HepG2 (cell line): ENCODE measurements at regions not wholly inside any gene's neighbourhood (a gene's known extent, or its start where the extent isn't known, plus 50 kb on each side); places are given as distances from the start of the nearest gene placed in this dataset.

Source experiments
- ATAC-seq: fragments of 200-7000 bp; cut with Tn5 transposase; 3 replicates; pipeline ENCODE4 v1.9.1; 2020; ENCODE audit warnings: mild to moderate bottlenecking, moderate library complexity
- BruUV-seq: library from RNA; stranded (reverse); fragments of 400-500 nt; replicated peaks from 2 replicates; lab custom pipeline; 2021; lab: Mats Ljungman, UMichigan
- CTCF ChIA-PET: fragments of 300-600 bp; formaldehyde crosslinking; extraction: SDS; loops from one replicate; lab custom pipeline; 2021; ENCODE audit warnings: low total read pairs, inconsistent platforms, low intra/inter-chr PET ratio; lab: Yijun Ruan, JAX
- POLR2A ChIA-PET: fragments of 350-600 bp; sonication (Branson Sonifier 250); formaldehyde crosslinking; loops from one replicate; lab custom pipeline; 2020; ENCODE audit warnings: antibody characterized with exemption, inconsistent platforms; lab: Yijun Ruan, JAX
- DNase-seq: peaks from one replicate; pipeline ENCODE4 v3.0.0-alpha.2; 2015; ENCODE audit warnings: low spot score
- FAIRE-seq: peaks from 3 replicates; lab custom pipeline; 2011; peaks lifted over from hg19 to GRCh38; lab: Jason Lieb, UNC
- H2AFZ ChIP-seq: one replicate; pipeline ENCODE4 v1.6.1; 2011; ENCODE audit warnings: low read length, inconsistent platforms
- H3K27ac ChIP-seq: fragments of 300-600 bp; 3 replicates; pipeline ENCODE4 v1.8.0; 2011; ENCODE audit warnings: mixed run types, mild to moderate bottlenecking, mixed read lengths, low read length, inconsistent platforms; ENCODE audit not compliant: insufficient read depth; ENCODE audit errors: extremely low read length
- H3K27me3 ChIP-seq, 2 experiments: fragments of 200-600 bp in 1 of 2; 2 replicates in 1 of 2; 3 replicates in 1 of 2; pipeline versions ENCODE4 v1.6.0 to v1.8.0; 2011; ENCODE audit warnings: low read length in 2 of 2, mild to moderate bottlenecking in 2 of 2, moderate library complexity in 2 of 2, inconsistent platforms in 1 of 2; ENCODE audit not compliant: insufficient read depth in 2 of 2, control insufficient read depth in 1 of 2
- H3K36me3 ChIP-seq, 2 experiments: fragments of 200-600 bp in 1 of 2; replicated peaks in 1 of 2; 2 replicates in 1 of 2; 3 replicates in 1 of 2; pipeline versions ENCODE4 v1.5.1 to v1.8.0; 2011; ENCODE audit warnings: low read length in 2 of 2, inconsistent platforms in 1 of 2; ENCODE audit not compliant: insufficient read depth in 2 of 2, control insufficient read depth in 1 of 2
- H3K4me1 ChIP-seq: 2 replicates; pipeline ENCODE4 v1.5.1; 2012; ENCODE audit warnings: low read length, inconsistent platforms; ENCODE audit not compliant: insufficient read depth
- H3K4me2 ChIP-seq: 2 replicates; pipeline ENCODE4 v1.6.0; 2011; ENCODE audit warnings: low read depth, low read length, inconsistent platforms
- H3K4me3 ChIP-seq, 3 experiments: fragments of 200-600 bp in 1 of 3; sonication (generic), shearing (Covaris generic) in 1 of 3; replicated peaks in 1 of 3; 2 replicates each; pipeline ENCODE4 v1.5.1; 2011 to 2016; ENCODE audit warnings: low read length in 3 of 3, inconsistent platforms in 2 of 3, low read depth in 2 of 3, mild to moderate bottlenecking in 2 of 3, control low read depth in 1 of 3, mixed read lengths in 1 of 3; ENCODE audit not compliant: insufficient read depth in 1 of 3
- H3K79me2 ChIP-seq: one replicate; pipeline ENCODE4 v1.6.1; 2011; ENCODE audit warnings: low read length, inconsistent platforms; ENCODE audit not compliant: insufficient read depth
- H3K9ac ChIP-seq: 2 replicates; pipeline ENCODE4 v1.6.0; 2011; ENCODE audit warnings: mild to moderate bottlenecking, low read depth, low read length, inconsistent platforms; ENCODE audit not compliant: insufficient read depth
- H3K9me3 ChIP-seq: 2 replicates; pipeline ENCODE4 v1.5.1; 2012; ENCODE audit warnings: mild to moderate bottlenecking, low read length
- H4K20me1 ChIP-seq: 2 replicates; pipeline ENCODE4 v1.6.0; 2011; ENCODE audit warnings: inconsistent platforms, mild to moderate bottlenecking, low read length, moderate library complexity; ENCODE audit not compliant: insufficient read depth
- ATF1 ChIP-seq: IDR thresholded peaks from 2 replicates; pipeline ENCODE4 v1.6.1; 2016; ENCODE audit warnings: mild to moderate bottlenecking, control low read depth
- BCL6 ChIP-seq: IDR thresholded peaks from 2 replicates; pipeline ENCODE4 v1.6.1; 2016; ENCODE audit warnings: missing genetic modification reagents, missing compliant biosample characterization
- BHLHE40 ChIP-seq: IDR thresholded peaks from 2 replicates; pipeline ENCODE4 v1.6.1; 2011; ENCODE audit warnings: low read length, improper control_type of control experiment
- GFI1 ChIP-seq: sonication (generic); formaldehyde crosslinking; IDR thresholded peaks from 2 replicates; pipeline ENCODE4 v1.5.0; 2020; ENCODE audit warnings: missing genetic modification reagents, mild to moderate bottlenecking, borderline replicate concordance
- HMG20A ChIP-seq: IDR thresholded peaks from 2 replicates; pipeline ENCODE4 v1.6.1; 2016; ENCODE audit warnings: borderline replicate concordance
- KMT2B ChIP-seq: IDR thresholded peaks from 2 replicates; pipeline ENCODE4 v1.6.1; 2016; ENCODE audit warnings: missing genetic modification reagents, missing compliant biosample characterization
- MLXIP ChIP-seq: sonication (generic); formaldehyde crosslinking; IDR thresholded peaks from 2 replicates; pipeline ENCODE4 v1.9.0; 2021; ENCODE audit warnings: missing genetic modification reagents, borderline replicate concordance
- PRDM15 ChIP-seq: sonication (generic); formaldehyde crosslinking; IDR thresholded peaks from 2 replicates; pipeline ENCODE4 v1.4.0; 2020; ENCODE audit warnings: missing genetic modification reagents
- RELA ChIP-seq: sonication (generic); formaldehyde crosslinking; IDR thresholded peaks from 2 replicates; pipeline ENCODE4 v1.4.0; 2020; ENCODE audit warnings: missing genetic modification reagents
- SUZ12 ChIP-seq: fragments of 150-350 bp; IDR thresholded peaks from 2 replicates; pipeline ENCODE4 v1.6.1; 2014; ENCODE audit warnings: low read depth, low read length
- ZBTB4 ChIP-seq: sonication (generic); formaldehyde crosslinking; IDR thresholded peaks from 2 replicates; pipeline ENCODE4 v1.4.0; 2020; ENCODE audit warnings: missing genetic modification reagents, mild to moderate bottlenecking, borderline replicate concordance
- ZFAT ChIP-seq: sonication (generic); formaldehyde crosslinking; conservative IDR thresholded peaks from 2 replicates; pipeline ENCODE4 v1.8.1; 2023; ENCODE audit warnings: missing genetic modification reagents, inconsistent platforms
- ZNF589 ChIP-seq: sonication (generic); formaldehyde crosslinking; conservative IDR thresholded peaks from 2 replicates; pipeline ENCODE4 v1.8.0; 2022; ENCODE audit warnings: mild to moderate bottlenecking, moderate library complexity, missing genetic modification reagents
- ZNF713 ChIP-seq: sonication (generic); formaldehyde crosslinking; IDR thresholded peaks from 2 replicates; pipeline ENCODE4 v1.4.0; 2020; ENCODE audit warnings: mild to moderate bottlenecking, missing genetic modification reagents
- ZNF720 ChIP-seq: sonication (generic); formaldehyde crosslinking; IDR thresholded peaks from 2 replicates; pipeline ENCODE4 v1.4.0; 2020; ENCODE audit warnings: missing genetic modification reagents
- WGBS: methylation state at CpG from one replicate; pipeline ENCODE4 v1.1.6; 2017; ENCODE audit warnings: low lambda C conversion rate; 5-methylcytosine and 5-hydroxymethylcytosine counted together
- in situ Hi-C: cut with HindIII; loops from 2 replicates; pipeline ENCODE4 v1.10.0; 2017; ENCODE audit warnings: low pct_unique_long_range_greater_than_20kb; ENCODE audit not compliant: extremely low pct_ligation_motif_present
- intact Hi-C: fragments of 100-400 bp; cut with micrococcal nuclease; formaldehyde crosslinking; loops from one replicate; pipeline ENCODE4 v1.10.0; 2022; ENCODE audit not compliant: unreplicated experiment
- TF ChIP-seq, protein P1 (sequence below): conservative IDR thresholded peaks from 2 replicates; pipeline ENCODE4 v1.6.1; 2018; ENCODE audit warnings: missing genetic modification reagents

GRCh38 chr9:11758016-11758415 lies 935.2 kb upstream of the TYRP1 start:
- peaks cover 50% of the 10 kb centered on the region for H3K9me3 ChIP-seq
- H3K36me3 ChIP-seq: no peaks in the 10 kb centered on the region
- H3K4me1 ChIP-seq: no peaks in the 10 kb centered on the region
- H3K27ac ChIP-seq: no peak overlapping the region
- DNase-seq (no peak), ATAC-seq (no peak), FAIRE-seq (no peak)
- POLR2A ChIA-PET: no interaction called here
- in situ Hi-C loops: no loop called here
- intact Hi-C loops: no loop called here
- no peak overlapping the region for H3K4me3 ChIP-seq
- no peak overlapping the region for H3K9ac ChIP-seq
- H4K20me1 ChIP-seq: no peaks in the 10 kb centered on the region
- H2AFZ ChIP-seq: no peak overlapping the region
- no peak overlapping the region for H3K4me2 ChIP-seq
- CTCF ChIA-PET: no interaction called here
- no peaks in the 10 kb centered on the region for H3K27me3 ChIP-seq
- H3K79me2 ChIP-seq: no peaks in the 10 kb centered on the region
- 33% methylated on average over 3 of the region's 3 CpGs for WGBS
- no TSS peak for BruUV-seq
- TF ChIP-seq ZBTB4 (no peak), ZNF713 (CRISPR knock-in tag) (no peak), PRDM15 (CRISPR knock-in tag) (no peak), ZNF589 (CRISPR knock-in tag) (no peak), ZNF720 (CRISPR knock-in tag) (no peak), BCL6 (CRISPR knock-in tag) (no peak), KMT2B (CRISPR knock-in tag) (no peak), ZFAT (CRISPR knock-in tag) (no peak), GFI1 (CRISPR knock-in tag) (no peak), ATF1 (CRISPR knock-in tag) (no peak), BHLHE40 (no peak), SUZ12 (no peak), HMG20A (no peak), RELA (CRISPR knock-in tag) (no peak), MLXIP (CRISPR knock-in tag) (no peak)
- TF ChIP-seq, protein P1, sequence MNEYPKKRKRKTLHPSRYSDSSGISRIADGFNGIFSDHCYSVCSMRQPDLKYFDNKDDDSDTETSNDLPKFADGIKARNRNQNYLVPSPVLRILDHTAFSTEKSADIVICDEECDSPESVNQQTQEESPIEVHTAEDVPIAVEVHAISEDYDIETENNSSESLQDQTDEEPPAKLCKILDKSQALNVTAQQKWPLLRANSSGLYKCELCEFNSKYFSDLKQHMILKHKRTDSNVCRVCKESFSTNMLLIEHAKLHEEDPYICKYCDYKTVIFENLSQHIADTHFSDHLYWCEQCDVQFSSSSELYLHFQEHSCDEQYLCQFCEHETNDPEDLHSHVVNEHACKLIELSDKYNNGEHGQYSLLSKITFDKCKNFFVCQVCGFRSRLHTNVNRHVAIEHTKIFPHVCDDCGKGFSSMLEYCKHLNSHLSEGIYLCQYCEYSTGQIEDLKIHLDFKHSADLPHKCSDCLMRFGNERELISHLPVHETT (CRISPR knock-in tag): no peak
